ENCODE measurements at regions not wholly inside any gene's neighbourhood (a gene's known extent, or its start where the extent isn't known, plus 50 kb on each side); places are given as distances from the start of the nearest gene placed in this dataset.

DNA sequence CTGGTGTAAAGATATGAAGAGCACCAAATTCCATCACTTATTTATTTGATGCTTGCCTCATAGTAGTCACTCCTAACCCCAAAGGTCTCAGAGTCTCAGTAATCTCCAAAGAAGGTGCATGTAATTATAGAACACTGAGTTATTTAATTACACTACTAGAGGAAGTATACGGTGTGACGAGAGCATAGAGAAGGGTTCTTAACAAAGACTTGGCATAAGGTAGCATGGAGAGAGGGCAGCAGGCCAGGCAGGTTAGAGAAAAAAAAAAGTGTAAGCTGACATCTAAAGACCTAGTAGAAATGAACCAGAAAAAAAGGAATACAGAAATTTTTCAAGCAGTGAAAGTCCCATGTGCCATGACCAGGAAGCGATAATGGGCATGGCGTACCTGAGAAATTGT, 213.3 kb upstream of the TGFBR2 start:
- TF ChIP-seq, protein P1, sequence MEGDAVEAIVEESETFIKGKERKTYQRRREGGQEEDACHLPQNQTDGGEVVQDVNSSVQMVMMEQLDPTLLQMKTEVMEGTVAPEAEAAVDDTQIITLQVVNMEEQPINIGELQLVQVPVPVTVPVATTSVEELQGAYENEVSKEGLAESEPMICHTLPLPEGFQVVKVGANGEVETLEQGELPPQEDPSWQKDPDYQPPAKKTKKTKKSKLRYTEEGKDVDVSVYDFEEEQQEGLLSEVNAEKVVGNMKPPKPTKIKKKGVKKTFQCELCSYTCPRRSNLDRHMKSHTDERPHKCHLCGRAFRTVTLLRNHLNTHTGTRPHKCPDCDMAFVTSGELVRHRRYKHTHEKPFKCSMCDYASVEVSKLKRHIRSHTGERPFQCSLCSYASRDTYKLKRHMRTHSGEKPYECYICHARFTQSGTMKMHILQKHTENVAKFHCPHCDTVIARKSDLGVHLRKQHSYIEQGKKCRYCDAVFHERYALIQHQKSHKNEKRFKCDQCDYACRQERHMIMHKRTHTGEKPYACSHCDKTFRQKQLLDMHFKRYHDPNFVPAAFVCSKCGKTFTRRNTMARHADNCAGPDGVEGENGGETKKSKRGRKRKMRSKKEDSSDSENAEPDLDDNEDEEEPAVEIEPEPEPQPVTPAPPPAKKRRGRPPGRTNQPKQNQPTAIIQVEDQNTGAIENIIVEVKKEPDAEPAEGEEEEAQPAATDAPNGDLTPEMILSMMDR (conservative IDR thresholded peaks at IDR 0.05): no peak
- no peak for TF ChIP-seq ZFX (IDR thresholded peaks at IDR 0.05)
